Endothelial cell (in vitro differentiated cells): ENCODE measurements at regions not wholly inside any gene's neighbourhood (a gene's known extent, or its start where the extent isn't known, plus 50 kb on each side); places are given as distances from the start of the nearest gene placed in this dataset.
"Not testable (repeated sequence)": the region's sequence is repeated elsewhere in the genome, so short reads cannot be mapped to it uniquely, and the experiment has no call there.

Experiments
- DNase-seq: peaks from one replicate; pipeline ENCODE4 v3.0.0; 2021; ENCODE audit warnings: low spot score
- H3K27ac Mint-ChIP-seq: one replicate; pipeline ENCODE4 v1.8.0; 2021; ENCODE audit warnings: mixed read lengths, inconsistent platforms; ENCODE audit not compliant: unreplicated experiment
- H3K27me3 Mint-ChIP-seq: one replicate; pipeline ENCODE4 v1.8.0; 2021; ENCODE audit warnings: mild to moderate bottlenecking, moderate library complexity, mixed read lengths, inconsistent platforms; ENCODE audit not compliant: unreplicated experiment
- H3K36me3 Mint-ChIP-seq: one replicate; pipeline ENCODE4 v1.8.0; 2021; ENCODE audit warnings: mild to moderate bottlenecking, low read depth, mixed read lengths, inconsistent platforms; ENCODE audit not compliant: unreplicated experiment
- H3K4me1 Mint-ChIP-seq: one replicate; pipeline ENCODE4 v1.8.0; 2021; ENCODE audit warnings: mild to moderate bottlenecking, mixed read lengths, inconsistent platforms; ENCODE audit not compliant: unreplicated experiment
- H3K4me3 Mint-ChIP-seq: one replicate; pipeline ENCODE4 v1.8.0; 2021; ENCODE audit warnings: mild to moderate bottlenecking, mixed read lengths, inconsistent platforms; ENCODE audit not compliant: unreplicated experiment
- H3K9me3 Mint-ChIP-seq: one replicate; pipeline ENCODE4 v1.8.0; 2021; ENCODE audit warnings: mixed read lengths, inconsistent platforms; ENCODE audit not compliant: unreplicated experiment
- TF ChIP-seq, protein P1 (sequence below): fragments of 200-600 bp; sonication (generic); IDR thresholded peaks from one replicate; pipeline ENCODE4 v1.5.0; 2021; ENCODE audit warnings: antibody characterized with exemption; ENCODE audit not compliant: unreplicated experiment

GRCh38 chr12:105609001-105609400 is 278.5 kb downstream of the C12orf75 start:
- not testable (repeated sequence) for H3K27ac Mint-ChIP-seq

GRCh38 chr12:105610459-105610858 is 280.0 kb downstream of the C12orf75 start:
- no peak overlapping the region for H3K27ac Mint-ChIP-seq
- peaks cover 4% of the 10 kb centered on the region for H3K9me3 Mint-ChIP-seq
- H3K36me3 Mint-ChIP-seq: no peaks in the 10 kb centered on the region
- no peak for DNase-seq
- peaks cover 2% of the 10 kb centered on the region for H3K27me3 Mint-ChIP-seq
- TF ChIP-seq, protein P1, sequence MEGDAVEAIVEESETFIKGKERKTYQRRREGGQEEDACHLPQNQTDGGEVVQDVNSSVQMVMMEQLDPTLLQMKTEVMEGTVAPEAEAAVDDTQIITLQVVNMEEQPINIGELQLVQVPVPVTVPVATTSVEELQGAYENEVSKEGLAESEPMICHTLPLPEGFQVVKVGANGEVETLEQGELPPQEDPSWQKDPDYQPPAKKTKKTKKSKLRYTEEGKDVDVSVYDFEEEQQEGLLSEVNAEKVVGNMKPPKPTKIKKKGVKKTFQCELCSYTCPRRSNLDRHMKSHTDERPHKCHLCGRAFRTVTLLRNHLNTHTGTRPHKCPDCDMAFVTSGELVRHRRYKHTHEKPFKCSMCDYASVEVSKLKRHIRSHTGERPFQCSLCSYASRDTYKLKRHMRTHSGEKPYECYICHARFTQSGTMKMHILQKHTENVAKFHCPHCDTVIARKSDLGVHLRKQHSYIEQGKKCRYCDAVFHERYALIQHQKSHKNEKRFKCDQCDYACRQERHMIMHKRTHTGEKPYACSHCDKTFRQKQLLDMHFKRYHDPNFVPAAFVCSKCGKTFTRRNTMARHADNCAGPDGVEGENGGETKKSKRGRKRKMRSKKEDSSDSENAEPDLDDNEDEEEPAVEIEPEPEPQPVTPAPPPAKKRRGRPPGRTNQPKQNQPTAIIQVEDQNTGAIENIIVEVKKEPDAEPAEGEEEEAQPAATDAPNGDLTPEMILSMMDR: no peak
- no peaks in the 10 kb centered on the region for H3K4me1 Mint-ChIP-seq
- H3K4me3 Mint-ChIP-seq: no peak overlapping the region

More at GRCh38 chr12:105609001-105609400, 278.5 kb downstream of the C12orf75 start:
- H3K4me3 Mint-ChIP-seq, H3K4me1 Mint-ChIP-seq, H3K27me3 Mint-ChIP-seq, DNase-seq, H3K36me3 Mint-ChIP-seq, H3K9me3 Mint-ChIP-seq: not testable (repeated sequence)

GRCh38 chr12:105611340-105611739 is 280.8 kb downstream of the C12orf75 start:
- Mint-ChIP-seq H3K9me3 (peaks cover 4% of the 10 kb centered on the region), H3K4me3 (no peak overlapping the region), H3K36me3 (no peaks in the 10 kb centered on the region), H3K27ac (no peak overlapping the region), H3K27me3 (peaks cover 2% of the 10 kb centered on the region), H3K4me1 (no peaks in the 10 kb centered on the region)
- TF ChIP-seq, protein P1: no peak
- no peak for DNase-seq

DNA sequence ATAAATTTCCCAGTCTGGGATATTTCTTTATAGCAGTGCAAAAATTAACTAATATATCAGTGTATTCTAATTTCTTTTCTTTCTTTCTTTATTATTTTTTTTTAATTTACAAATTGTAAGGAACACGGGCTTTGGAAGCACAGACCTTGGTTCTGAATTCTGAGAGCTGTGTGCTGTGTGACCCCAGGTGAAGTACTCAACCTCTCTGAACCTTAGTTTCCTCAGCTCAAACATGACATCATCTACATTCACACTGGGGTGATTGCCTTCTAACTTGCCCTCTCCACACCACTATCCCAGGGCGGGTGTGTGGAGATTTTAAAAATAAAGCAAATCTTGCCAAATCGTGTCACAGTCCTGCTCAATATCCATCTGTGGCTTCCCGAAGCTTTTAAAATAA is 282.8 kb downstream of the C12orf75 start:
- Mint-ChIP-seq H3K9me3 (peaks cover 4% of the 10 kb centered on the region), H3K27ac (no peak overlapping the region), H3K27me3 (no peaks in the 10 kb centered on the region), H3K4me3 (no peak overlapping the region), H3K36me3 (no peaks in the 10 kb centered on the region), H3K4me1 (no peaks in the 10 kb centered on the region)
- TF ChIP-seq, protein P1: no peak
- DNase-seq: no peak

- H3K9me3 Mint-ChIP-seq: peaks cover 4% of the 10 kb centered on the region
- TF ChIP-seq, protein P1: no peak
- no peaks in the 10 kb centered on the region for H3K4me1 Mint-ChIP-seq
- no peak overlapping the region for H3K4me3 Mint-ChIP-seq
- DNase-seq: no peak
- no peak overlapping the region for H3K27ac Mint-ChIP-seq
- no peaks in the 10 kb centered on the region for H3K36me3 Mint-ChIP-seq
- H3K27me3 Mint-ChIP-seq: no peaks in the 10 kb centered on the region
Observed at GRCh38 chr12:105613887-105614286, 283.4 kb downstream of the C12orf75 start.
